Stimulated activated CD8-positive, alpha-beta memory T cell treated with anti-CD3 and anti-CD28 coated beads, Interleukin-4, amount 100 ng/mL, for 48 hours (primary cell): ENCODE measurements at regions not wholly inside any gene's neighbourhood (a gene's known extent, or its start where the extent isn't known, plus 50 kb on each side); places are given as distances from the start of the nearest gene placed in this dataset.

Source experiments
- DNase-seq: peaks from one replicate; pipeline ENCODE4 v3.0.0-alpha.2; 2020

DNA sequence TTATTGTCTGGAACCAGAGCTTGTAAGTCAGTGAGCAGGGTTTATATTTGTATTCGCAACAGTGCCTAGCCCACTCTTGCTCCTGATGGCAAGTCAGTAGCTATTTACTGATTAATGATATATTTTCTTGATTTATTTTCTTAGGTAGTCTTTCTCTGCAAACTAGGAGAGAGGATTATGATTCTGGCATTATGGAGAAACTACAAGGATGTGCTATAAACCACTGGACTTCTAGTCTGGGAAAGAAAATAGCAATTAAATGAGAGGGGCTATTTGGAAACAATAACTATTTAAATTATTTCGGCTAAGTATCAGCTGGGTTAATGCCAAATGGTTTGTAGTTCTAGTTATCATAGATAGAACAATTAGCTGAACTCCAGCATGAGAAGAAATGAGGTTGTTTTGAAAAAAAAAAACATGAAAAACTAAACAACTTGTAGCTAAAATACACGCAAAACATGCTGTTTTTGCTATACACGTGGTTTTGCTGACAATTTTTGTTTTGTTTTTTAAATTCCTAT lies 304.9 kb upstream of the TCF21 start:
- no peak for DNase-seq

DNA sequence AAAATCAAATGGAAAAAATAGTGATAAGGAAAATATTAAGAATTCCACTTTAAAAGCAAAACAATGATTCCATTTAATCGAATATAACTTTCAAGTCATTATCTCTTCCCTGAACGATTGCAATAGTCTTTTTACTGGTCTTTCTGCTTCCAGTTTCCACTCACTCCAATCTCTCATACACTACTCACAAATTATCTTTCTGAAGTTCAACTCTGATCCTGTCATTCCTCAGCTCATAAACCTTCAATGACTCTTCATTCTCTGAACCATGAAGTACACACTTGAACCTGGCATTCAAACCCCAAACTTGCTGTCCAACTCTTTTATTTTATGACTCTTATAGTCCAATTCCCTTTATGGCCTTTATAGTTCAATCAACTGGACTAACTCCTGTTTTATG lies 304.1 kb upstream of the TCF21 start:
- no peak for DNase-seq

DNA sequence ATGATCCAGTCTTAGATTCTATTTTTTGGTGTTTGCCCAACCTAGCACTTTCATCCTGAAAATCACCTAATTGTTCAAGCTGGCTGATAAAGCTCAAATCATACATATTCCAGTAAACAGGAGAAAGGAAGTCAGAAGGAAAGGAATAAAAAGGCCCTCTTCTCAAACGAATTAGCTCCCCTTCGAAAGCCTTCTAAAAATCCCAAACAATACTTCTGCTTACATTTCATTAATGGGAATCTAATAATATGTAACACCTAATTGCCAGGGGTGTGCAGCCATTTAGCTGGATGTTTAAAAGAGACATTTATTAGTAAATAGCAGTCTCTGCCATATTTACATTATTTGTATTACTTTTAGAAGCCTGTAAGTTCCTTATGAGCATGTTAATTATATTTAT lies 302.9 kb upstream of the TCF21 start:
- DNase-seq, result no peak

DNA sequence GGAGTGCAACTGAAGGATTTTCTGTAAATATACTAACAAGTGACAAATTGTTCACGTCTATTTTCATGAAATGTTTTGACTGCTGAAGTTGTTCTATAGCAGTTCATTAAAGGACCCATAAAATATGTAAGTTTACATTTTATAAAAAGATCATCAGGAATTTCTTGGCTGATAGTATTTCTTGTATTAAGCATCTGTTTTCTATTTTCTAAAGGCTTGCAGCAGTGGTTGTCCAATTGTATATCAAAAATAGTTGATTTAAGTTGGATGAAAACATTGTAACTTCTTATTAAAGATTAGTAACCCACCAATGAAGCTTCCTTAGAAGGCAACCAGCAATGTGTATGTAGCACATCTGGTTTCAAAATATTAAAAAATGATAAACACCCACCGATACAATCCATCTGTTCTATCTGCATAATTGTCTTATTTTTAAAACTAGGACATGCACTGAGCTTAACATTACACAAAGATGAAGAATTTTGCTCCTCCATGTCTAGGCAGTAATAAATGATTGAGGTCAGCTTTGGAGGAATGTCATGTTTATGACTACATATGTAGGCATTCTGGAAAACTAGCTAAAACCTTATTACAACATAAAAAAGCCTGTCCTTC lies 301.3 kb upstream of the TCF21 start:
- DNase-seq, result no peak

DNA sequence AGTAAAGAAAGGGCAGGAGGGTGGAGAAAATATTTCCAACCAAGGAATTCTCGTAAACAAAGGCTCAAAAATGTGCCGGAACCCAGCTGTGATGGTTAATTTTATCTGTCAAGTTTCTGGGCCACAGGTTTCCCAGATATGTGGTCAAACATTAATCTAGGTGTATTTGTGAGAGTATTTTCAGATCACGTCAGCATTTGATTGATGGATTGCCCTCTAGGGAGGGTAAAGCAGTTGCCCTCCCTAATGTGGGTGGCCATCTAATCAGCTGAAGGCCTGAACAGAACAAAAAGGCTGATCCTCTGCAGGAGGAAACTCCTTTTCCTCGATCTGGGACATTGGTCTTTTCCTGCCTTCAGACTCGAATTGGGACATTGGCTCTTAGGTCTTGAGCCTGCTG lies 298.7 kb upstream of the TCF21 start:
- no peak for DNase-seq

DNA sequence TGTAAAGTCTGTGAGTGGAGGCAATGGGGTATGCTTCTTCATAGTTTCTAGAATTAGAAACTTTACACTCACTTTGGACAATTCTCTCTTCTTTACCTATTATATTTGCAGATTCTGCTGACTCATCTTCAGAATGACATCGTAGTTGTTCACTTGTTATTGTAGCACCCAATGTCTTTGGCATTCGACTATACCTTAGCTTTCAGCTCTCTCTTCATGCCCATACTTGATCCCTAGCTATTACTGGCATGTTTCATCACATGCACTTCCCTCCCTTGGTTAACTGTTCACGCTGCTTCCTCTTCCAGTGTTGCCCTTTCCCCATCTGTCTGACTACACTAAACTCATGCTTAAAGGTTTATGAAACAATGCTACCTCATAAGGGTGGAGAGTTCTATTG lies 298.1 kb upstream of the TCF21 start:
- no peak for DNase-seq

DNA sequence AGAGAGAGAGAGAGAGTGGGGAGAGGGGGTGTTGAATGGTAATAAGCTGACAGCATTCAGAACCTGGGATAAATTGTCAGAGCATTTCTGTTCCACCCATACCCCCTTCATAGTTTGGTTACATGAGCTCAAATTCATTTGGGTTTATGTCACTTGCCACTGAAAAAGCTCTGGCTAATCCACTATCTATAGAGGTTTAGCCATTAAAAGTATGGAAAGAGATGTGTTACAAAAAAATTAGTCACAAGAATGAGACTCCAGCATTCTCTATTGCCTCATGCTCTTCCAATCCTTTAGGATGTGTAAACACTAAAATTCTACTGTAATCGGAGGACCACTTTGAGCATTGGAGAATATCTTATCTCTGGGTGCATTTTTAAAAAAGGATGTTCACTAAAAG lies 297.6 kb upstream of the TCF21 start:
- DNase-seq, result no peak

DNA sequence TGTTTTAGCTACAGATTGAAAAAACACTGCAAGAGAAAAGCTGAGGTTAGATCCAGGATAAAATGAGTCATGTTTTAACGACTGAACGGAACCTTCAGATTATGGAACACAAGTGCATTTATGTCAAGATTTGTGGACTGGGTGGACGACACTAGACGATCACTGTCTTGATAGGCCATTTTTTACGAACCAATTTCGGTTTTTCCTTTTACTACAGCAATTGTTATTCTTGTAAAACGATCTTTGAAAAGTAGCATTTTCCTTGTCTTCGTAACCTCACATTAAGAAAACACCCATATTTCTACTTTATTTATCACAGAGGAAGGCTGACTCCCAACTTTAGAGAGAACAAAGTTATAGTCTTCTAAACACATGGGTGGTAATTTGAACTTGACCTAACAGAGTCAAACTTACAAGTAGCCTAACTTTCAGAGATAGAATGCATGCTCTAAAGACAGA lies 294.2 kb upstream of the TCF21 start:
- no peak for DNase-seq

DNA sequence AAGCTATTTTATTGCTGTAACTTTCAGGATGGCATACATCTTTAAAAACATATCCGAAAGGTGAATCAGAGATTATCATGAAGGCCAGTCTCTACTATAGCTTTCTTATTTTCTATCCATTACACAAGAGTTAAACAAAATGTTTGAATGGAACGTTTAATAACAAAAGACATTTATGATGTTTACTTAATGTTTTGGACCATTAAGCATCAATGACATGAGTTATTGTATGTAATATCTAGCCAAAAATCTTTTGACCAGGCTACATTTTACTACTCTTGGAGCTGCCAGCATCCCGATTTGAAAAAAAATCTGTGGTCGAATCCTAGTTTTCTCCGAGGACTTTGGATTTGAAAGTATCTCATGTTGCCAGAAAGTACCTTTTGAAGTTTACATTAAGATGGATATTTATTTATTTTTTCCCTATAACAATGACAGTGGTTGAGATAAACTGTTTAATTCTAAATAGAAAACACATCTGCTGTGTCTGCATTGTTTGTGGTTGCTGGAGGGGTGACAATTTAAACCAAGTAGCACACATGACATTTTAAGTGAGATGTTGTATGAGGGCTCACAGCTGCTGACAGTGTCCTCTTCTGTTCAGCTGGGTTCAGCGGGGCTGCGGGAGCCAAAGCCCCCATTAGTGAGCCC lies 293.7 kb upstream of the TCF21 start:
- DNase-seq, result no peak

DNA sequence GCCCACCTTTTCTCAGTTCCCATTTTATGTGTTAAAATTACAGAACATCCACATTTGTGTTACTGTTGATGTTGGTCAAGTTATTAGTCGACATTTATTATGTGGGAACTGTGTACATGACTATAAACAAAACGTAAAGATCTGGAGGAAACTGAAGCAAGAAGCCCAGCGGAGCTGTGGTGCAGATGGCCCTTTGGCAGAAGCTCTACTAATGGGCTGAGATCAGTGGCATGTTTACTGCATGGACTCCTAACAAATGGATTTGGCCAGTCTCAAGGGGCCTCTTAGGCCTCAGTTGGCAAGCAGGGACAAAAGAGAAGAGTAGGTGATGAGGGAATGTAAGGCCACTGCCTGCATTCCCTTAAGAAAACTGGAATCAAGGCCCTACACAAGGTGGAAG lies 282.1 kb upstream of the TCF21 start:
- DNase-seq, result no peak

DNA sequence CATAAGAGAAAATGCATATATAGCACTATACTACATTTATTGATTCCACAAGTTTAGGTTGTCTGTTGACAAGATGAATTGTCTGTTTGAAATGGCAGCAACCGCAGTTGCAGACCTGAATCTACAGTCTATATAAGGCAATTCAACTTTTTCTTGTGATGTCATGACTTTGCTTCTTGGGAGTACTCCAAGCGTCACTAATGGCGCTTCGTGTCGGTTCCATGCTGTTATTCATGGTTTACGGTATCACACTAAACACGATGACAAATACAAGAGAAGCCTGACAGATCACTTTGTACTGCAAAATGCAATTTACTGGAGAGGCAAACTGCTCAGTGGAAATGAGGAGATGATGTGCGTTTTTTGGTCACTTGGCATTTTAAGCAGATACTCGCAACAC lies 280.3 kb upstream of the TCF21 start:
- no peak for DNase-seq

DNA sequence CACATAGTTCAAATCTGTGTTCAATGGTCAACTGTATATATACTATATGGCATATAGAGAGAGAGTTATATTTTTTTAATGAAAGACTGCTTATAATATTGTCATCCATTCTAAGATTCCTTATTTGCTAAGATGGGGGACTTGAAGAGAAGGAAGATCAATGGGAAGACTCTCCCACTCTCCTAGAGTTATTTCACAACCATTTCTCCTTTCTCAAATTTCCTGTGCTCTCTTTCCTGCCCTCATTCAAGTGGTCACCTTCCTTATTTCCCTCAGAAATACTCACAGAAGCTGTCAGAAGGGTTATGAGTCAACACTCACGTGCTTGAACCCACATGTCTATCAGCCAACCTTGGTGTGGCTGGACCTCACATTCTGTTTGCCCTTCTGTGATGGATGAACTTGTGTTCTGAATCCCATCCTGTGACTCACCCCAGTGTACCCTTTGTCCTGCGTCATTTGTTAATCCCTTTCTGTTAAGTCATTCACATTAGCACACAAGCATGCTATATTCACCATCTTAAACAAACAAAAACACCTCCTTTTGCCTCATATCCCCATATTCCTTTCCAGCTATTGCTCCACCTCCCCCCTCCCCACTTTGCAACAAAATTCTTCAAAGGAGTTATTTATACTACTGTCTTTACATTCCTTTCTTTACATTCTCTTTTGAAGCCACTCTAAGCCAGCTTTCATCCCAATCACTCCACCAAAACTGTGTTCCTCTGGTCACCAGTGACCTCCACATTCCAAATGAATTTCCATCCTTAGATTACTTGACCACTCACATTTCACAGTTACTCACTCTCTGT lies 279.3 kb upstream of the TCF21 start:
- DNase-seq, result no peak

DNA sequence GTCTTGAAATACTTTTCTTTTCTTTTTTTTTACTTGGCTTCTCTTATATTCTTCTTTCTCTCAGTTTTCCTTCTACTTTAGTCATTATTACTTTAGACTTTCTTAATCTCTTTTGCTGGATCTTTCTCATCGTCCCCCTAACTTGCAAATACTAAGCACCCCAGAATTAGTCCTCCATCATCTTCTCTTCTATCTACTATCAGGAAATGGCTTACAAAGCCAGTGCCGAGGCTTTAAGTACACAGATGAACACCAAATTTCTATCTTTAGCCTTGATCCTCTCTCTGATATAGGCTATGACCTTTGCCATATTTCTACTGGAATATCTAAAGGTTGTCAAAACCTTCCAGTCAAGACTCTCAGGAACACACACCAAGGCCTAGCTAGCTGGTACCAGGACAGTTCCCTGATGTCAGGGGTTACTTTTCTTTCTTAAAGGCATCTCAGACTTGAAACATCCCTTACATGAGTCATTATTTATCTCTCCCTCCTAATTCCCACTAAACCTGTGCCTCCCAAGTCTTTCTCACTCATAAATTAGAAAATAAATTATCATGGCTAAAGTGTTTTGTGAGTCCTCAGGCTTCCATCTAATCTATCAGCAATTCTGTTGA lies 278.6 kb upstream of the TCF21 start:
- no peak for DNase-seq

DNA sequence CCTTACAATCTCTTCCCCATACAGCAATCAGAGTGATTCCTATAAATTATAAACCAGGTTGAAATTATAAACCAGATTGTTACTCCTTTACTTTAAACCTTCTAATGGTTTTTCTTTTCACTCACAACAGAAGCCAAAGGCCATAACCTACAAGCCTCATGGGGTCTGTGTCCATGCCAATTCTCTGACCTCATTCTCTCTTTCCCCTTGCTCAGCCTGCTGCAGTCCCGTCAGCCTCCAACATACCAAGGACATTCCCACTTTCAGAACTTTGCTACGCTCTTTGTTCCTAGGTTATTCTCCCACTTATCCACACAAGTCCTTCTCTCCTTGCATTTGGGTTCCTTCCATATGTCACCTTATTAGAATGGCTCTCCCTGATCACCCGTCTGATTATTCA lies 277.9 kb upstream of the TCF21 start:
- no peak for DNase-seq

DNA sequence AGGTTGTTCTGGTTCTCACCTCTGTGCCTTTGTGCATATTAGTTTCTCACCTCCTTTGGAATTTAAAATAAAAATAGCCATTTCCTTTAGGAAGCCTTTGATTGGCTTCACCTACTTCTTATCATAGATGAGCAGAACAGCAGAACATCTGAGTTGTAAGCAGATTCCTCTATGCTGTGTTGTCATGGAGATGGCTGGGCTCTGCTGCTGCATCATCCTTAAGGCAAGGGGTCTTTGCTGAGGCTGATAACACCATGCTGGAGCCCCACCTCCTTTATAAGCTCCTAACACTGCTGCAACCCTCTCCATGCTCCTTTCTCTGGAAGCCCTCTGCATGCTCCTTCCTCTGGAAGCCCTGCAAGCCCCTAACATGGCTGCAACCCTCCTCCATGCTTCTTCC lies 276.5 kb upstream of the TCF21 start:
- DNase-seq, result no peak

DNA sequence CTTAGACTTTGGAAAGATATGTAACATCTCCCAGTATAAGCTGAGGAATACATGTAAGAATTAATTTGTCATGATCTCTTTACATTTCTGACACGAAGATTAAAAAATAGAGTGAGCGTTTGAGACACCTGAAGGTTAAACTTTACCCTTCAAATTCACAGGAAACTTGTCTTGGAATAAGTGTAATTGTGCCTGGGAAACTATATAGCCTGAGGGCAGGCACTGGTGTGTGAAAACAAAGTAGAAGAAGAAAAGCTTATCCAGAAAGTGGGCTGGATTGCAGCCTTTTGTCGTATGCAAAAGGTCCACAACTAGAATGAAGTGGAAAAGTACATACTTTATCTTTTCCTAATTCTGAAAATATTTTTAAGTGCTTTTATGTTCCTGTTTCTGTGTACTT lies 275.7 kb upstream of the TCF21 start:
- no peak for DNase-seq

DNA sequence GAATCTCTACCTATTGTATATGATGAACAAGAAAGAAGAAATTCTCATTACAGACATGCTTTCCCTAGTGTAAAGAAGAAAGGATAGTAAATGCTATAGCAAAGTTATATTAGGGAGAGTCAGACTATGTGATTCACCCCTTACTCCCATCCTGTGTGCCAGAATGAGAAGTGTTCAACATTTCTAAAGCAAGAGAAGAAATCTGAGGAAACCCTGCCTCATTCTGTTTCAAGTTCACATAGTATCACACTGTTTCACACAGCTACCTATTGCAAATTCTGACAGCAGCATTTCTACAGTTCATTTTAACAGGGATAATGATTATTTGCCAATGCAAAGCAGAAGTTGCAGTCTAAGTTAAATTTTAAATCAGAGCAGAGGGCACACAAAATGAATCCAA lies 267.2 kb upstream of the TCF21 start:
- no peak for DNase-seq

DNA sequence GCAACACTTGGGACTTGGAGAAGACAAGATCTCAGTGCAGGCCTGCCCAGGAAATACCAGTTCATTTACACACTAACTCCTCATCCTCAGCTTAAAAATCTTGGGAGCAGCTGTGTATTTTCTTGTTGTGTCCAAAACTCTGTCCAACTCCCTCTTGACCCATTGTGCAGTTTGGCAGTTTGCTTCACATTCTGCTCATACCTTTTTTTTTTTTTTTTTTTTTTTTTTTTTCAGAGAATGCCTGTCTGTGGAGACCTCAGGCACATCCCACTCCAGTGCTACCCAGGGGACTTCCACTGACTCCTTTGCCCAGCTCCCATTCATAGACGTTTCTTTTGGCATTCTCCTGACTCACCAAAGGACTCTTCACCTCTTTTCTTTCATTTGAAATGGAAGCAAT lies 265.8 kb upstream of the TCF21 start:
- no peak for DNase-seq

DNA sequence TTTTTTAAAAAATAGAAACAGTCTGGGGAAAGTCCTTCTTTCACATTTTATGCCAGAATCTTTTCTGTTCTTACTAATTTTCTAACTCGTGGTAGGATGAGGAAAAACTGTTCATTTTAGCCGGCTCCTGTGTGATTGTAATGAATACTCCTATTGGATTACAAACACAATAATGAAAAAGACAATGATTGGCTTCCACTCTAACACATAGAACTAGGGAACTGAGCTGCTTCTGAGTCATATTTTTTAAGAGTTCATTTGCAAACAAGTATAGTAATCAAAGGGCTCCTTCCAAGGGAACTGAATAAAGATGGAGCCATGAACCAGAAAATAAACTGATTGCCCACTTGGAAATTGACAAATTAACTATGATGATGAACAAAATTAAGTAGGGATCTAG lies 265.3 kb upstream of the TCF21 start:
- no peak for DNase-seq

DNA sequence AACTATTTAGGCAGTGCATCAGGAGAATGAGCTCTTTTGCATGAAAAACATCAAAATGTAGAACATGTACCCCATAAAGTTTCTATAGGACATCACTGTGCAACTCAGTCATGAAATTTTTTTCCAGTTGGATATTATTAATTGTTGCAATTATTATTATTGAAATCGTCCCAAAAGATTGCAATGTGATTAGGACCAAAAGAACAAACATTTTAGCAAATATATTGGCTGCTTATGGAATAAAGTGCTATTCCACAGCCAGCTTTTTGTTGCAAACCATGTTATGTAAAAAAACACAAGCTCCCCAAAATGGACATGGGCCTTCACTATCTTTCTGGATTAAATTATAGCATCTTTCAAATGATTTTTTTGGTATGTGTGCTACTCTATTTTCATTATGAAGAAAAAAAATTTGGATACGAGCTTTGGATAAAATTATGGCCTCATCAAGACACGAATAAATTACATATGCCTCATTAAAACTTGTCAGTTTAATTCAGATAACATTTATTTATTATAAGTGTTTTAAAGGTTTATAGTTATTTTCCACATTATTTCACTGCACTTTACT lies 262.7 kb upstream of the TCF21 start:
- DNase-seq, result no peak

DNA sequence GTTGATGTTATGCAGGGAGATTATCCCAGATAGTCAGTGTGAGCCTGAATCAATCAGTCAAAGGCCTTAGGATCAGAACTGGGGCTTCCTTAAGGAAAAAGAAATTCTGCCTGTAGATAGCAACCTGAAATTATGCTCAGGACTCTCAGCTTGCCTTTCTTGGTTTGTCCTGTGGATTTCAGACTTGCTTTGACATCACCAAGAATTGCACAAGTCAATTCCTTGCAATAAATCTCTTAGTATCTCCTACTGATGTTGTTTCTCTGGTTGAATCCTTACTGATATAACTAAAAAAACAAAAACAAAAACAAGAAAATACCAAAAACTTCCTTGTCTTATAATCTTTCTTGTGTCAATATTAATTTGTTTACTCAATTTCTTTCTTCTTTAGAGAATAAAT lies 258.9 kb upstream of the TCF21 start:
- DNase-seq, result no peak

DNA sequence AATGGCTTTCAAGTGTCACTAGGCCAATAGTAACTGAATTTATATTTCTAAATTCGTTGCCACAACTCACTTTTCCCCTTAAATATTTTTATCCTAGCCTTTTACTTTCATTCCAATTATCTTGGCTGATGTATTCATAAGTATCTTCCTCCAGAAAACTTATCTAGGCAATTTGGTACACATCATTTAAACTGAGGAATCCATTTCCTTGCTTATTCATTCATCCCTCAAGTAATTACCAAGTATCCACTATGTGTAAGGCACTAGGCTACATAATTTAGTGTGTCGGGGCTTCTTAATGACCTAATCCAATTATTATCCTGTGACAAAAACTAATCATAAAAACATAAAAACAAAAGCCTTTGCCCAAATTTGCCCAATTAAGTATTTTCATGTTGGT lies 258.3 kb upstream of the TCF21 start:
- no peak for DNase-seq

DNA sequence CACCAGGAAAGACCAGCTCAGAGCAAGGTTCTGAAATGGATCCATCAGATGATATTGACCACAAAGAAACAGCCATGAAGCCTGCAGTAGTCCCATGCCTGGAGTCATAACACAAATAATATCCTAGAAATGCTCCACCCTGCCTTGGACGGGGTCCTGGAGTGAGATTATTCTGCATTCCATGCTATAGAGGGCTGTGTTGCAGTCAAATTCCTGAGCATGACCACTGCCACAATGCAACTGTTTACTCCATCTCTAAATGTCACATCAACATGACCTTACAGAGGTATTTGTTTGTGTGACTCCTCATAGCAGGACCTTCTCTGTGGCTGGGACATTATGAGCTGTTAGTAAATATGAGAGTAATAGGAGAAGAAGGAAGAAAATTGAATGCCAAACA lies 257.5 kb upstream of the TCF21 start:
- no peak for DNase-seq
